Fibroblast of pulmonary artery (primary cell): ENCODE measurements at regions not wholly inside any gene's neighbourhood (a gene's known extent, or its start where the extent isn't known, plus 50 kb on each side); places are given as distances from the start of the nearest gene placed in this dataset.

Experiments
- DNase-seq: peaks from one replicate; pipeline ENCODE4 v3.0.0-alpha.2; 2010; ENCODE audit warnings: low read depth
- H3K4me3 ChIP-seq: replicated peaks from 2 replicates; pipeline ENCODE4 v1.5.1; 2011; ENCODE audit warnings: low read depth, mild to moderate bottlenecking, control low read depth, low read length, moderate library complexity
- TF ChIP-seq, protein P1 (sequence below): IDR thresholded peaks from 2 replicates; pipeline ENCODE4 v1.5.1; 2011; ENCODE audit warnings: mild to moderate bottlenecking, control low read depth, low read length, inconsistent platforms; ENCODE audit errors: missing control alignments

DNA sequence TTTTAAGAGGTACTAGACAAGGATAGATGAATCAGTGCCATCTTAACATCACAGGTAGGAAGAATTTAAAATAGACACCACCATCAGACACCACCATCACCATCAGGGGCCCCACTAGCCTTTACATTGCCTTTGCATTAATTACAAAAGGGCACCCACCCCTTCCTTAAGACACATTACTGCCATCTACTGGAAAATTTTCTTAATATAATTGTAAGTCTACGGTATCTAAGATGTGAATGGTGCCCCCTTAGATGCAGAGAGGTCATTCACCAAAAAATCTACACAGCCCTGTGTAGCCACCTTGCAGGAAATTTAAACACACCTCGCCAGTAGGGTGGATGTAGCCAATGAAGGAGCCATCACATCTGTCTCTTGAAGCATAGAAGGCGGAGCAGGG is 184.1 kb downstream of the MID1IP1 start:
- H3K4me3 ChIP-seq: no peak overlapping the region
- TF ChIP-seq, protein P1, sequence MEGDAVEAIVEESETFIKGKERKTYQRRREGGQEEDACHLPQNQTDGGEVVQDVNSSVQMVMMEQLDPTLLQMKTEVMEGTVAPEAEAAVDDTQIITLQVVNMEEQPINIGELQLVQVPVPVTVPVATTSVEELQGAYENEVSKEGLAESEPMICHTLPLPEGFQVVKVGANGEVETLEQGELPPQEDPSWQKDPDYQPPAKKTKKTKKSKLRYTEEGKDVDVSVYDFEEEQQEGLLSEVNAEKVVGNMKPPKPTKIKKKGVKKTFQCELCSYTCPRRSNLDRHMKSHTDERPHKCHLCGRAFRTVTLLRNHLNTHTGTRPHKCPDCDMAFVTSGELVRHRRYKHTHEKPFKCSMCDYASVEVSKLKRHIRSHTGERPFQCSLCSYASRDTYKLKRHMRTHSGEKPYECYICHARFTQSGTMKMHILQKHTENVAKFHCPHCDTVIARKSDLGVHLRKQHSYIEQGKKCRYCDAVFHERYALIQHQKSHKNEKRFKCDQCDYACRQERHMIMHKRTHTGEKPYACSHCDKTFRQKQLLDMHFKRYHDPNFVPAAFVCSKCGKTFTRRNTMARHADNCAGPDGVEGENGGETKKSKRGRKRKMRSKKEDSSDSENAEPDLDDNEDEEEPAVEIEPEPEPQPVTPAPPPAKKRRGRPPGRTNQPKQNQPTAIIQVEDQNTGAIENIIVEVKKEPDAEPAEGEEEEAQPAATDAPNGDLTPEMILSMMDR: peak; percentile 16
- DNase-seq: peak; percentile 33

DNA sequence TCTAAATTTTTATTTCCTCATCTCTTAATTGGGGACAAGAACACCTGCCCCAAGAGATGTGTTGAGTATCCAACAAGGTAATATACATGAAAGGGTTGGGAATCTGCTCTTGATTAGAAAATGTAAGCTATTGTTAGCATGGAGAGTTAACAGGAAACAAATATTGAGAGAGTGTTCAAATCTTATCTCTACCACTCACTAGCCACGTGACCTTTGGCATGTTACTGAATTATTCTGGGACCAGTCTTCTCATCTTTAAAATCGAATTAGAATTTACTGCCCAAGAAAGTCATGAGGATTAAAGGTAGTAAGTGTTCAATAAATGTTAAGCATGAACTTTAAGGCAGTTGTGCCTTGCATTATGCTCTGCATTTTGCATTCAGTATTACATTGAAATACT is 184.7 kb downstream of the MID1IP1 start:
- H3K4me3 ChIP-seq: no peak overlapping the region
- TF ChIP-seq, protein P1: no peak
- DNase-seq: no peak

DNA sequence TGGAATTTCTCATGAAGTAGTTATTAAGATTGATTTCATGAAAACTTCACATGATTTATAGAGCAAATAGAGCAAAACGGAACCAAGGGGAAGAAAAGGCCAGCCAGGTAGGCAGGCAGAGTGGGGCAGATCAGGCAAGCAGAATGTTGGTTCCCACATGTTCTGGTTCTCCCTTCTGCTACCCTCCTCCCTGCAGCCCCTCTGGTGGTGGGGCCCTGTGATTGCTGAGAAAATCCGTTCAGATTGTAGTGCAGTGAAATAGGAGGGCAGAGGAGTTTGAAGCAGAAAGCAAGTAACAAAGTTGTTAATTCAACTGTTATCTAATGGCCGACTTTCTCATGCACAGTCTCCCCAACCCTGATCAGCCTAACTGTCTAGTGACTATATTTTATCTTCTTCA is 185.3 kb downstream of the MID1IP1 start:
- no peak overlapping the region for H3K4me3 ChIP-seq
- DNase-seq: no peak
- TF ChIP-seq, protein P1: no peak

DNA sequence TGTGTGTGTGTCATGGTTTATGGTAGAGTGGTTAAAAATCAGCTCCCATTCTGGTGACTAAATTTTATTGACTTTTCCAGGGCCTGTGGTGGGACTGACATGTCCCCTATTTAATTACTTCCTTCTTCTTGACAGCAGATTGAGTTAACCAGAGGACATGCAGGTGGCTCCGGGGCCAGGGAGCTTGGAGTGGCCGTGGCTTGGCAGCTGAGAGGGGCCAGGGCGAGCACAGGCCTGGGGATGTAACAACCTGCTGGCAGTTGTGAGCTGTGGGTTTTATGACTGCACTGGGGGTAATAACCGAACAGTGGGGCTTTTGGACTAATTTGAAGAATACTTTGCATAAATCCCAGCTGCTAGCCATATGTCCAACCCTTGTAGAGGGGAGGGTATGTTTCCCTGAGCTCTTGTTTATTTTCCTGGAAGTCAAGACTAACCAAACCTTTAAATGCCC is 186.0 kb downstream of the MID1IP1 start:
- DNase-seq: no peak
- TF ChIP-seq, protein P1: no peak
- H3K4me3 ChIP-seq: no peak overlapping the region

DNA sequence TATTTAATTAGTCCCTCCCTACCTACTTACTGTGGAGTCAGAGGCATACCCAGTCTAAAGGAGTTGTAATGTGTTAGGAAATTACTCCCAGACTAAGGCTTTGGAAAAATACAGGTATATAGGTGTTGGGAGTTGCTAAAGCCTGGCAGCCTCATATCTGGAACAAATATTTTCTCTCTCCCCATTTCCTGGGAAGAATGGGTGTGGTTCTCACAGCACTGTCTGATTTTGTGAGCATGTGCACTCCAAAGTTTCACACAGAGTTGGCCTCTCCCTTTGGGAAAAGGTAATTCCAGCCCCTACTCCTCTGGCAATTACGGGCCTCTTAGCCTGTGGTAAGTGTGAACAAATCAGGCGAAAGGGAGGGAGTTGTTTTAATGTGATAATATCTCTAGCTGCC is 187.0 kb downstream of the MID1IP1 start:
- DNase-seq: no peak
- no peak overlapping the region for H3K4me3 ChIP-seq
- TF ChIP-seq, protein P1: no peak

DNA sequence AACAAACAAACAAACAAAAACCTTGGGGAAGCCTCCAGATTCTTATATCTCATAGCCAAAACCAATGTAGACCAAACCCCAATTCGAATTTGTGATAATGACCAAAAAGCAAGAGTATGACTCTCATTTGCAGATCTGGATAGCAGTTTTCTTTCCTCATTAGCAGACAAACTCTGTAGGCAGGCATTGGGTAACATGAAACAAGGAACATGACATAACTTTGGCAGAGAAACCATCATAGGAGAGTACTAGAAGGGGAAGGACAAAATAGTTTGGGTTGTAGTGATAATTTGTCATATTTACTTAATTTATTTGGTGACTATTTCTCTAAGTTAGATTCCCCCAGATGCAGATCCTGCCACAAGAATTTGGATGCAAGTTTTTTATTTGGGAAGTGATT is 187.8 kb downstream of the MID1IP1 start:
- DNase-seq: no peak
- TF ChIP-seq, protein P1: no peak
- H3K4me3 ChIP-seq: no peak overlapping the region

DNA sequence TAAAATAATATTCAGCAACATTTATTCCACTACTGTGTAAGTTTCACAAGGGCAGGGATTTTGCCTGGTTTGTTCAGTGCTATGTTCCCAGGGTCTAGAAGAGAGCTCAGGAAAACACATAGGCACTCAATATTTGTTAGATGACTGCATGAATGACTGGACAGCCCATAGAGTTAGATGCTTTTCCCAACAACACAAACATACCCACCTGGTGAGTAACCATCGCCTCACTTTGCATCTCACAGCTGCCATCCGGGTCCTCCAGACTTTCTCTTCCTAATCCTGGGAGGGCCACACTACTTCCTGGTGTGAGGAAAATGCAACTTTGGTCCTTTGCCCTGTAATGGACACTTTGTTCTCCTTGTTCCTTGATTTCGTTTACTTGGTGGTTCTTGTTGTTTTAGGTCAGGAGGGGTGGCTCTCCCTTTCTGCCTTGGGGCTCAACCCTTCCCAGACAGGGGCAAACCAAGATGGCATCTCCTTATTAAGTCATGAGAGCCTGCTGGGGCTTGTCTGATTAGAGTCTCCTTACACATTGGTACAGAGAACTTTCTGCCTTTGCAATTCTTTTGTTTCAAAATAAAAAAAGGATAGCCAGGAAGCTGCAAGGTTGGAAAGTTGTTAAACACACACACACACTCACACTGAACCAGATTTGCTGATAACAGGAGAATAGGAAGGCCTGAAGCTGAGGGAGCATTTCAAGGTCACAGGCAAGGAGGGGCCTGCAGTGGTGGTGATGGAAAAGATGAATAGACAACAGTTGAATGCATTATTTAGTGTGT is 190.6 kb downstream of the MID1IP1 start:
- TF ChIP-seq, protein P1: no peak
- no peak overlapping the region for H3K4me3 ChIP-seq
- DNase-seq: no peak
